Uterus (tissue), 3 donors: ENCODE measurements at regions not wholly inside any gene's neighbourhood (a gene's known extent, or its start where the extent isn't known, plus 50 kb on each side); places are given as distances from the start of the nearest gene placed in this dataset.

Experiments
- DNase-seq, 2 donors: peaks; one replicate each; pipeline ENCODE4 v3.0.0-alpha.2; 2019 to 2020
- H3K27ac ChIP-seq, 2 donors: fragments of 200-600 bp; sonication (generic); 1 replicate in 1 of 2; 2 replicates in 1 of 2; pipeline ENCODE4 v1.5.1; 2016 to 2018
- H3K27me3 ChIP-seq, 2 donors: fragments of 200-600 bp; sonication (generic); one replicate each; pipeline ENCODE4 v1.5.1; 2018 to 2019; ENCODE audit warnings: control low read depth in 1 of 2
- H3K36me3 ChIP-seq, 2 donors: fragments of 200-600 bp; sonication (generic); one replicate each; pipeline ENCODE4 v1.5.1; 2019; ENCODE audit warnings: control low read depth in 1 of 2
- H3K4me1 ChIP-seq, 2 donors: fragments of 200-600 bp; sonication (generic); one replicate each; pipeline ENCODE4 v1.5.1; 2018 to 2019; ENCODE audit warnings: control low read depth in 1 of 2
- H3K4me3 ChIP-seq, 2 donors: fragments of 200-600 bp; sonication (generic); 1 replicate in 1 of 2; 2 replicates in 1 of 2; pipeline ENCODE4 v1.5.1; 2018 to 2019; ENCODE audit warnings: mild to moderate bottlenecking in 1 of 2
- H3K9me3 ChIP-seq, 2 donors: fragments of 200-600 bp; sonication (generic); one replicate each; pipeline ENCODE4 v1.5.1; 2019; ENCODE audit warnings: control low read depth in 1 of 2
- CTCF ChIP-seq, 4 experiments: fragments of 200-600 bp in 2 of 4; fragments of 450-650 bp in 2 of 4; sonication (generic) in 2 of 4; IDR thresholded peaks; one replicate each; pipeline ENCODE4 v1.5.1; 2016 to 2019; ENCODE audit warnings: antibody characterized with exemption in 4 of 4, mild to moderate bottlenecking in 2 of 4, moderate library complexity in 1 of 4
- POLR2A ChIP-seq, 2 donors: fragments of 450-650 bp; IDR thresholded peaks; one replicate each; pipeline ENCODE4 v1.6.1; 2016; ENCODE audit warnings: antibody characterized with exemption in 2 of 2, mild to moderate bottlenecking in 1 of 2, moderate library complexity in 1 of 2
- intact Hi-C: fragments of 100-400 bp; cut with DNase I; formaldehyde crosslinking; loops from one replicate; pipeline ENCODE4 v1.15.1; 2023; ENCODE audit warnings: low total_unique reads
- donor health status: DM: yes; HTN: yes; CAD: no.

GRCh38 chr5:8473827-8474568 lies 605.0 kb downstream of the MTRR start:
- DNase-seq, result no peak
- Histone ChIP-seq H3K4me3 (no peak overlapping the region), H3K27ac (no peak overlapping the region), H3K27me3 (no peaks in the 10 kb centered on the region), H3K36me3 (no peaks in the 10 kb centered on the region), H3K9me3 (no peaks in the 10 kb centered on the region), H3K4me1 (no peaks in the 10 kb centered on the region)
- TF ChIP-seq POLR2A (IDR thresholded peaks at IDR 0.05) (no peak), CTCF (IDR thresholded peaks at IDR 0.05) (no peak)
- intact Hi-C loops, result no loop called here

- TF ChIP-seq POLR2A (IDR thresholded peaks at IDR 0.05) (no peak), CTCF (IDR thresholded peaks at IDR 0.05) (no peak)
- H3K36me3 ChIP-seq, result no peaks in the 10 kb centered on the region
- intact Hi-C loops, result no loop called here
- H3K4me1 ChIP-seq, result no peaks in the 10 kb centered on the region
- no peaks in the 10 kb centered on the region for H3K9me3 ChIP-seq
- no peak overlapping the region for H3K27ac ChIP-seq
- no peak for DNase-seq
- H3K27me3 ChIP-seq, result no peaks in the 10 kb centered on the region
- H3K4me3 ChIP-seq, result no peak overlapping the region
Measured at GRCh38 chr5:8474569-8474930, 605.6 kb downstream of the MTRR start.

DNA sequence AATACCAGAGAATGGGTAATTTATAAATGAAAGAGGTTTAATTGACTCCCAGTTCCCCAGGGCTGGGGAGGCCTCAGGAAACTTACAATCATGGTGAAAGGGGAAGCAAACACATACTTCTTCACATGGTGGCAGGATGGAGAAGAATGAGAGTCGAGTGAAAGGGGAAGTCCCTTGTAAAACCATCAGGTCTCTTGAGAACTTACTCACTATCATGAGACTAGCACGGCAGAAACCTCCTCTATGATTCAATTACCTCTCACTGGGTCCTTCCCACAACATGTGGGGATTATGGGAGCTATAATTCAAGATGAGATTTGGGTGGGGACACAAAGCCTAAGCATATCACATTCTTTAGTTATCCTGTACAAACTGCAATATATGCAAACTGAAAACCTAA lies 609.4 kb downstream of the MTRR start:
- H3K9me3 ChIP-seq, result no peaks in the 10 kb centered on the region
- H3K27ac ChIP-seq, result no peak overlapping the region
- intact Hi-C loops, result no loop called here
- DNase-seq, result no peak
- no peak overlapping the region for H3K4me3 ChIP-seq
- TF ChIP-seq POLR2A (IDR thresholded peaks at IDR 0.05), result no peak
- H3K27me3 ChIP-seq, result no peaks in the 10 kb centered on the region
- no peaks in the 10 kb centered on the region for H3K36me3 ChIP-seq
- H3K4me1 ChIP-seq, result no peaks in the 10 kb centered on the region

DNA sequence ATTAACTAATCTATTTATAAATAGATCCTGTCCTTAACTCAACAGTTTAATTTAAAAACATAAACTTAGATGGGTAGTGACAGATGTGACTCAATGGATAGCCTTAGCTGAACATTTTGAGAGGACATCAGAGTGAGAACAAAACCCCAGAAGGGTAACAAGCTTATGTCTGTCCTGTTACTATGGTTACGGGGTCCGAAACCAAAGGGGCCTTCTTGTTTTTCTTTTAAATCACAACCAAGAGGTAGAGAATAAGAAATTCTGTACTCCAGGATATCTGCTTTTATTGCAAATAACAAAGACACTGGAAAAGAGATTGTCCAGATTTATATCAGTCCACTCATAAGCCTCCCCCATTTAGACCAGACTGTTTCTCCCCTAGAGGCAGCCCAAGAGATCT lies 612.1 kb downstream of the MTRR start:
- no peaks in the 10 kb centered on the region for H3K4me1 ChIP-seq
- H3K9me3 ChIP-seq, result no peaks in the 10 kb centered on the region
- TF ChIP-seq POLR2A (IDR thresholded peaks at IDR 0.05) (no peak), CTCF (IDR thresholded peaks at IDR 0.05) (no peak)
- H3K4me3 ChIP-seq, result no peak overlapping the region
- H3K27me3 ChIP-seq, result no peaks in the 10 kb centered on the region
- H3K36me3 ChIP-seq, result no peaks in the 10 kb centered on the region
- no peak overlapping the region for H3K27ac ChIP-seq
- intact Hi-C loops, result no loop called here
- no peak for DNase-seq

GRCh38 chr5:8491254-8491653 lies 622.3 kb downstream of the MTRR start:
- Histone ChIP-seq H3K4me3 (no peak overlapping the region), H3K4me1 (no peaks in the 10 kb centered on the region), H3K9me3 (no peaks in the 10 kb centered on the region), H3K36me3 (no peaks in the 10 kb centered on the region), H3K27ac (no peak overlapping the region), H3K27me3 (no peaks in the 10 kb centered on the region)
- intact Hi-C loops, result no loop called here
- TF ChIP-seq CTCF (IDR thresholded peaks at IDR 0.05) (no peak), POLR2A (IDR thresholded peaks at IDR 0.05) (no peak)
- no peak for DNase-seq

- intact Hi-C loops, result no loop called here
- Histone ChIP-seq H3K9me3 (peaks cover 0 to 2% of the 10 kb centered on the region in 2 donors), H3K27me3 (no peaks in the 10 kb centered on the region), H3K36me3 (no peaks in the 10 kb centered on the region), H3K4me3 (no peak overlapping the region), H3K4me1 (no peaks in the 10 kb centered on the region), H3K27ac (no peak overlapping the region)
- no peak for DNase-seq
- TF ChIP-seq POLR2A (IDR thresholded peaks at IDR 0.05), result no peak
- TF ChIP-seq CTCF (IDR thresholded peaks at IDR 0.05), result no peak
Measured at GRCh38 chr5:8493176-8493575, 624.2 kb downstream of the MTRR start.
